AG04449 (cell line): ENCODE measurements at regions not wholly inside any gene's neighbourhood (a gene's known extent, or its start where the extent isn't known, plus 50 kb on each side); places are given as distances from the start of the nearest gene placed in this dataset.

Source experiments
- CTCF ChIA-PET: fragments of 350-600 bp; formaldehyde crosslinking; extraction: SDS; loops from one replicate; lab custom pipeline; 2021; ENCODE audit warnings: antibody characterized with exemption; lab: Yijun Ruan, JAX
- POLR2A ChIA-PET: fragments of 400-600, 350-600 bp; formaldehyde crosslinking; extraction: SDS; loops from one replicate; lab custom pipeline; 2020; ENCODE audit warnings: antibody characterized with exemption, inconsistent platforms; lab: Yijun Ruan, JAX
- DNase-seq: peaks from one replicate; pipeline ENCODE4 v3.0.0-alpha.2; 2010; ENCODE audit warnings: low read depth, low spot score
- H3K4me3 ChIP-seq: 2 replicates; pipeline ENCODE4 v1.5.1; 2011; ENCODE audit warnings: low read depth, mild to moderate bottlenecking, control low read depth, low read length
- CTCF ChIP-seq: IDR thresholded peaks from one replicate; pipeline ENCODE4 v1.5.1; 2011; ENCODE audit warnings: mild to moderate bottlenecking, moderate library complexity, low read length, control low read depth, inconsistent platforms; ENCODE audit not compliant: insufficient read depth; ENCODE audit errors: missing control alignments

- TF ChIP-seq CTCF, result no peak
- DNase-seq, result no peak
- POLR2A ChIA-PET, result no interaction called here
- CTCF ChIA-PET, result no interaction called here
- H3K4me3 ChIP-seq, result no peak overlapping the region
Measured at GRCh38 chr5:8749556-8749955, 796.3 kb downstream of the SEMA5A start.

- CTCF ChIA-PET, result no interaction called here
- TF ChIP-seq CTCF, result no peak
- no peak for DNase-seq
- POLR2A ChIA-PET, result no interaction called here
- no peak overlapping the region for H3K4me3 ChIP-seq
Measured at GRCh38 chr5:8750100-8750499, 795.8 kb downstream of the SEMA5A start.

GRCh38 chr5:8751971-8752370, 793.9 kb downstream of the SEMA5A start:
- POLR2A ChIA-PET, result no interaction called here
- no peak for TF ChIP-seq CTCF
- no peak for DNase-seq
- no peak overlapping the region for H3K4me3 ChIP-seq
- CTCF ChIA-PET, result no interaction called here

GRCh38 chr5:8752595-8752994, 793.3 kb downstream of the SEMA5A start:
- CTCF ChIA-PET, result no interaction called here
- no peak for DNase-seq
- H3K4me3 ChIP-seq, result no peak overlapping the region
- POLR2A ChIA-PET, result no interaction called here
- TF ChIP-seq CTCF, result no peak

GRCh38 chr5:8756498-8757084, 789.3 kb downstream of the SEMA5A start:
- H3K4me3 ChIP-seq, result no peak overlapping the region
- ChIA-PET CTCF (interaction anchor here (0.8 to 4.5 kb wide), 19 partner anchors 8 to 787 kb away, joined by 3 to 28 read pairs (median 4); no protein-coding TSS in a partner anchor), POLR2A (interaction anchor here (0.8 kb wide), 1 partner anchor 40 kb away, joined by 3 read pairs; no protein-coding TSS in a partner anchor)
- DNase-seq, result no peak
- peak; percentile 57 for TF ChIP-seq CTCF

GRCh38 chr5:8765886-8766285, 780.0 kb downstream of the SEMA5A start:
- TF ChIP-seq CTCF, result no peak
- CTCF ChIA-PET, result interaction anchor here (1.8 kb wide), 1 partner anchor 9 kb away, joined by 6 read pairs; no protein-coding TSS in a partner anchor
- DNase-seq, result no peak
- POLR2A ChIA-PET, result no interaction called here
- no peak overlapping the region for H3K4me3 ChIP-seq
